WERI-Rb-1 (cell line): ENCODE measurements at regions not wholly inside any gene's neighbourhood (a gene's known extent, or its start where the extent isn't known, plus 50 kb on each side); places are given as distances from the start of the nearest gene placed in this dataset.

Experiments
- DNase-seq: peaks from one replicate; pipeline ENCODE4 v3.0.0-alpha.2; 2020
- H3K27ac ChIP-seq: fragments of 250-450 bp; sonication (Bioruptor Pico); 2 replicates; pipeline ENCODE4 v1.5.1; 2020; ENCODE audit warnings: mild to moderate bottlenecking, moderate library complexity
- H3K27me3 ChIP-seq: fragments of 250-450 bp; sonication (Bioruptor Pico); 2 replicates; pipeline ENCODE4 v1.5.1; 2021; ENCODE audit warnings: mild to moderate bottlenecking, low read depth, moderate library complexity; ENCODE audit not compliant: insufficient read depth, severe bottlenecking
- H3K36me3 ChIP-seq: fragments of 250-450 bp; sonication (Bioruptor Pico); 2 replicates; pipeline ENCODE4 v1.5.1; 2020; ENCODE audit warnings: mild to moderate bottlenecking, moderate library complexity
- H3K4me3 ChIP-seq: 2 replicates; pipeline ENCODE4 v1.5.1; 2011; ENCODE audit warnings: low read depth, mild to moderate bottlenecking, control low read depth, low read length
- H3K9me3 ChIP-seq: fragments of 250-450 bp; sonication (Bioruptor Pico); 2 replicates; pipeline ENCODE4 v1.5.1; 2021; ENCODE audit warnings: mild to moderate bottlenecking, moderate library complexity; ENCODE audit not compliant: severe bottlenecking
- TF ChIP-seq, protein P1 (sequence below): IDR thresholded peaks from 2 replicates; pipeline ENCODE4 v1.5.1; 2011; ENCODE audit warnings: low read depth, mild to moderate bottlenecking, control low read depth, inconsistent platforms, low read length

DNA sequence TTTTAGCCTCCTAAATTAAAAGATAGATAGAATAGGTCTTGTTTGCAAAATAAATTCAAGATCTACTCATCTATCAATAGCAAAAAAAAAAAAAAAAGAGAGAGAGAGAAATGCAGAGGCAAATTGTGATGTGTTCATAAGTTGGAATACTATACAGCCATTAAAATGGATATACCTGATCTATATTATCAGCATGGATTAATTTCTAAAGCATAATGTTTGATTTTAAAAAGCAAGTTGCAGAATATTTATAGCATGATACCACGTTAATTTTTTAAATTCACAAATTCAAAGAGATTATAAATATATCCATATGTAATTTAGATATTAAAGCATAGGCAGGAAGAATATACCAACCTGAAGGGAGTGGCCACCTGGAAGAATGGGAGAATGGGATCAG, 114.9 kb upstream of the PTPRT start:
- H3K9me3 ChIP-seq: peaks cover 7% of the 10 kb centered on the region
- H3K4me3 ChIP-seq: no peak overlapping the region
- H3K27ac ChIP-seq: no peak overlapping the region
- no peaks in the 10 kb centered on the region for H3K36me3 ChIP-seq
- peaks cover 33% of the 10 kb centered on the region for H3K27me3 ChIP-seq
- DNase-seq: no peak
- TF ChIP-seq, protein P1, sequence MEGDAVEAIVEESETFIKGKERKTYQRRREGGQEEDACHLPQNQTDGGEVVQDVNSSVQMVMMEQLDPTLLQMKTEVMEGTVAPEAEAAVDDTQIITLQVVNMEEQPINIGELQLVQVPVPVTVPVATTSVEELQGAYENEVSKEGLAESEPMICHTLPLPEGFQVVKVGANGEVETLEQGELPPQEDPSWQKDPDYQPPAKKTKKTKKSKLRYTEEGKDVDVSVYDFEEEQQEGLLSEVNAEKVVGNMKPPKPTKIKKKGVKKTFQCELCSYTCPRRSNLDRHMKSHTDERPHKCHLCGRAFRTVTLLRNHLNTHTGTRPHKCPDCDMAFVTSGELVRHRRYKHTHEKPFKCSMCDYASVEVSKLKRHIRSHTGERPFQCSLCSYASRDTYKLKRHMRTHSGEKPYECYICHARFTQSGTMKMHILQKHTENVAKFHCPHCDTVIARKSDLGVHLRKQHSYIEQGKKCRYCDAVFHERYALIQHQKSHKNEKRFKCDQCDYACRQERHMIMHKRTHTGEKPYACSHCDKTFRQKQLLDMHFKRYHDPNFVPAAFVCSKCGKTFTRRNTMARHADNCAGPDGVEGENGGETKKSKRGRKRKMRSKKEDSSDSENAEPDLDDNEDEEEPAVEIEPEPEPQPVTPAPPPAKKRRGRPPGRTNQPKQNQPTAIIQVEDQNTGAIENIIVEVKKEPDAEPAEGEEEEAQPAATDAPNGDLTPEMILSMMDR: no peak

DNA sequence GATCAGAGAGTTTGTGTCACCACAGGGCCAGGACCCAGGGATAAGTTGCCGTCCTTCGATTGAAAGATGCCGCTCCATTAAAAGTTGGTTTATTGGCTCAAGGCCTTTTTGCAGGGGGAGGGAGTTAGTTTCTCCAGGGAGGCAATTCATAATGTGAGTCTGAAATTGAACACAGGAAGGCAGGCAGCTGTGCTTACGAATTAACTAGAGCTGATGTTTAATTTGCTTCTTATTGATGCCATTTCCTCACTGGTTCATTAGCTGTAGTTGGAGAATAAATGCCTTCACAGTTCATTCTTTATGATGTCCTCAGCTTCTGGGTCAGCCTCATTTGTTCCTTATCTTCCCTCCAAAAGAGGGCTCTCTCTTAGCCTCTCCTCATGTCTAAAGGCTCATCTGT, 113.2 kb upstream of the PTPRT start:
- TF ChIP-seq, protein P1: no peak
- Histone ChIP-seq H3K27ac (no peak overlapping the region), H3K4me3 (no peak overlapping the region), H3K9me3 (no peaks in the 10 kb centered on the region), H3K36me3 (no peaks in the 10 kb centered on the region), H3K27me3 (peaks cover 36% of the 10 kb centered on the region)
- no peak for DNase-seq

DNA sequence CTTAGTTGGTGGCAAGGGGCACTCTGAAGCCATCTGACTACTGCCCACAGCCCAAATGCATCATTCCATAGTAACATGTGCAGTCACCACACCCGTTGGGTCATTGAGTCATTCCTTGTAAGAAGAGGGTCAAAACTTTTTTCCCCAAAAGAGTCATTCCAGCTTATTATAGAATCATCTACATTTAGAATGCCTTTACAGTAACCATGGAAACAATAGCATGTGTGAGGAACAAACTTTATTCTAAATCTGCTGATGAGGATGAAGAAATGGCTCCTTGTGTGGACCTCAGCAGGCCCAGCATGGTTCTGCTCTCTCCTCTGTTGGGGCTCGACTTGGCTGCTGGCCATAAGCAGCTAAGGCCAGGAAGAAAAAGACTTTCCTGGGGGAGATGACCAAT, 111.2 kb upstream of the PTPRT start:
- DNase-seq: no peak
- Histone ChIP-seq H3K27me3 (peaks cover 25% of the 10 kb centered on the region), H3K27ac (no peak overlapping the region), H3K9me3 (no peaks in the 10 kb centered on the region), H3K4me3 (no peak overlapping the region), H3K36me3 (no peaks in the 10 kb centered on the region)
- TF ChIP-seq, protein P1: no peak

DNA sequence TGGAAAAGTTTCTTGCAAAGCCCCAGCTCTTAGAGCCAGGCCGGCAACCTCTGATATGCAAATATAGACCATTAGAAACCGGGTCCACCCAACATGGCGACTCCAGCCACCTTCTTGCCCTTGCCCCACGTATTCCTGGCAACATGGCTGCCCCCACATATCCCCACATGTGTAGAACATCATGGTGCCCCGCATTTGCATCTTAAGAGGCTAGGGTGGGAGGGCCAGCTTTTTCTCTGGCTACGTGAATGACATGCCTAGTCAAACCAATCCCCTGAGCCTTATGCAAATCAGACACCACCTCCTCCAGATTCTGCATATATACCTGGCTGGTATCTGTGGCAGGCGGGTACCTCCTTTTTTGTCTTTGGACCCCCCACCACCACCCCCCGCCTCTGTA, 106.1 kb upstream of the PTPRT start:
- H3K36me3 ChIP-seq: no peaks in the 10 kb centered on the region
- H3K9me3 ChIP-seq: peaks cover 2% of the 10 kb centered on the region
- DNase-seq: no peak
- TF ChIP-seq, protein P1: no peak
- no peak overlapping the region for H3K27ac ChIP-seq
- H3K4me3 ChIP-seq: no peak overlapping the region
- peaks cover 22% of the 10 kb centered on the region for H3K27me3 ChIP-seq

DNA sequence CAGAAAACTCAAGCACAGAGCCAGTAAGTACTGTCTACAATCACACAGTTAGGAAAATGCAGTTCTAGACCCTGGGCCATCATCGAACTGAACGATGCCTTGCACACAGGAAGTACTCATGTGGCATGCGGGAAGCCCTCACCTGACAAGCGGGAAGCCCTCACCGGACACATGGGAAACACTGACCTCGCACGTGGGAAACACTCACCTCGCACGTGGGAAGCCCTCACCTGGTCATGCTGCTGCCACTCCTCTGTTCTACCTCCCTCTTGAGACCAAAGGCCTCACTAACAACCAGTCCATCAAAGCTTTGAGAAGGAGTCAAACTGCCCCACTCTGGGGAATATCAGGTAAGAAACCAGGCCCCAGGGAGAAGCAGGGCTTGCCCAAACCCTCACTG, 105.6 kb upstream of the PTPRT start:
- no peak overlapping the region for H3K4me3 ChIP-seq
- peaks cover 22% of the 10 kb centered on the region for H3K27me3 ChIP-seq
- H3K36me3 ChIP-seq: no peaks in the 10 kb centered on the region
- peaks cover 2% of the 10 kb centered on the region for H3K9me3 ChIP-seq
- DNase-seq: no peak
- TF ChIP-seq, protein P1: no peak
- no peak overlapping the region for H3K27ac ChIP-seq

DNA sequence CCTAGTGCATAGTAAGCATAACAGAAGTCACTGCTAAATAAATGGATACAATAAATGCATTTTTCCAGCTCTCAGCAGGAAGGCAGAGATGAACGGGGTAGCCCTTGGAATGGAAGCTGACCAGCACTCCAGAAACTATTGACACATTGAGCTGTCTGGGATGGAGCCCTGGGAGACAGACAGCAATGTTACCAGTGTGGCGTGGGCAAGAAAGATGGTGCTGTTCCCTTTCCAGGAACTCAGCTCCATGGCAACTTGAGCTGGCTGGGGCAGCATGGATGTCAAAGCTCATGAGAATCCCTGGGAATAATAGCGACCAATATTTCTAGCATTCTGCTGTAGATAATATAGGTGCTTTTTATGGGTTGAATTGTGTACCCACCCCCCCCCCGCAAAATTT, 104.3 kb upstream of the PTPRT start:
- DNase-seq: no peak
- peaks cover 16% of the 10 kb centered on the region for H3K27me3 ChIP-seq
- H3K4me3 ChIP-seq: no peak overlapping the region
- H3K27ac ChIP-seq: no peak overlapping the region
- TF ChIP-seq, protein P1: no peak
- H3K36me3 ChIP-seq: no peaks in the 10 kb centered on the region
- peaks cover 2% of the 10 kb centered on the region for H3K9me3 ChIP-seq
